ENCODE measurements at regions not wholly inside any gene's neighbourhood (a gene's known extent, or its start where the extent isn't known, plus 50 kb on each side); places are given as distances from the start of the nearest gene placed in this dataset.

- no peak for TF ChIP-seq ZNF462 (CRISPR knock-in tag; IDR thresholded peaks at IDR 0.05)
- no peak for TF ChIP-seq ETS1 (IDR thresholded peaks at IDR 0.05)
- TF ChIP-seq ZNF331 (CRISPR knock-in tag; IDR thresholded peaks at IDR 0.05; ENCODE audit: low read depth) = no peak
- TF ChIP-seq EZH2 (IDR thresholded peaks at IDR 0.05; ENCODE audit: low read depth, unreplicated experiment) = no peak
- no peak for TF ChIP-seq CREB1 (CRISPR knock-in tag; IDR thresholded peaks at IDR 0.05; ENCODE audit: low read depth)
- no peak for TF ChIP-seq POLR2AphosphoS5 (IDR thresholded peaks at IDR 0.05; ENCODE audit: low read depth)
These were observed 1123.9 kb downstream of the NLGN4Y start (continued) for GRCh38 chrY:15648198-15648597.

GRCh38 chrY:15650056-15650455, 1125.7 kb downstream of the NLGN4Y start:
- no peaks in the 10 kb centered on the region for H3K4me1 Mint-ChIP-seq
- H2AFZ ChIP-seq = no peak overlapping the region
- H3K9me3 Mint-ChIP-seq = no peaks in the 10 kb centered on the region; the same call in 2 of the 3 replicates
- ATAC-seq (no peak), DNase-seq (ENCODE audit: low spot score) (no peak)
- H3K79me2 ChIP-seq (replicated peaks; ENCODE audit: insufficient read depth) = no peaks in the 10 kb centered on the region
- no peaks in the 10 kb centered on the region for H3K36me3 Mint-ChIP-seq (ENCODE audit: low read depth)
- H3K4me2 ChIP-seq = no peak overlapping the region
- H3K27me3 Mint-ChIP-seq (ENCODE audit: insufficient read depth, low read depth, poor library complexity) = no peaks in the 10 kb centered on the region
- no peaks in the 10 kb centered on the region for H3F3A ChIP-seq (replicated peaks; ENCODE audit: low read depth)
- no peaks in the 10 kb centered on the region for H4K20me1 ChIP-seq (replicated peaks; ENCODE audit: insufficient read depth)
- H3K9me2 ChIP-seq (ENCODE audit: insufficient read depth) = no peaks in the 10 kb centered on the region
- H3K4me3 ChIP-seq = no peak overlapping the region
- no peaks in the 10 kb centered on the region for H3K36me3 ChIP-seq (ENCODE audit: insufficient read depth)
- no peak overlapping the region for H3K27ac Mint-ChIP-seq
- H3K27ac ChIP-seq (ENCODE audit: low read depth) = no peak overlapping the region
- no peak overlapping the region for H3K4me3 Mint-ChIP-seq
- H3K27me3 ChIP-seq (ENCODE audit: insufficient read depth) = no peaks in the 10 kb centered on the region
- no peaks in the 10 kb centered on the region for H3K4me1 ChIP-seq (ENCODE audit: insufficient read depth)
- TF ChIP-seq JUNB (IDR thresholded peaks at IDR 0.05; ENCODE audit: unreplicated experiment) (no peak), POLR2AphosphoS5 (IDR thresholded peaks at IDR 0.05; ENCODE audit: low read depth) (no peak), CTCF (conservative IDR thresholded peaks at IDR 0.05; ENCODE audit: low read depth in 2 of 2) (no peak), REST (IDR thresholded peaks at IDR 0.05; ENCODE audit: unreplicated experiment) (no peak), EZH2 (IDR thresholded peaks at IDR 0.05; ENCODE audit: low read depth, unreplicated experiment) (no peak), EZH2phosphoT487 (IDR thresholded peaks at IDR 0.05; ENCODE audit: unreplicated experiment) (no peak), CREB1 (CRISPR knock-in tag; IDR thresholded peaks at IDR 0.05; ENCODE audit: low read depth) (no peak), ETS1 (IDR thresholded peaks at IDR 0.05) (no peak)
